ENCODE measurements at regions not wholly inside any gene's neighbourhood (a gene's known extent, or its start where the extent isn't known, plus 50 kb on each side); places are given as distances from the start of the nearest gene placed in this dataset.

GRCh38 chr3:72080095-72080494 lies 295.1 kb upstream of the PROK2 start:
- Histone ChIP-seq H3K36me3 (ENCODE audit: control insufficient read depth, insufficient read depth, low read length) (no peaks in the 10 kb centered on the region), H3K9me3 (ENCODE audit: control insufficient read depth, insufficient read depth, low read depth, low read length) (no peaks in the 10 kb centered on the region), H3K4me1 (ENCODE audit: control insufficient read depth, insufficient read depth, low read length) (no peaks in the 10 kb centered on the region), H3K4me3 (ENCODE audit: low read depth in 2 of 2, low read length in 2 of 2) (no peak overlapping the region), H3K27ac (ENCODE audit: low read length) (no peak overlapping the region), H3K27me3 (ENCODE audit: control insufficient read depth, insufficient read depth, low read length) (no peaks in the 10 kb centered on the region)
- no TSS peak for BruUV-seq (replicated peaks)
- TF ChIP-seq SIN3A (IDR thresholded peaks at IDR 0.05; ENCODE audit: borderline replicate concordance, insufficient read depth, low read depth, low read length) (no peak), REST (IDR thresholded peaks at IDR 0.05; ENCODE audit: insufficient read depth in 1 of 2, low read depth in 2 of 2, low read length in 1 of 2) (no peak), POLR2AphosphoS5 (IDR thresholded peaks at IDR 0.05; ENCODE audit: low read depth, low read length) (no peak), TCF7L2 (IDR thresholded peaks at IDR 0.05; ENCODE audit: low read depth, low read length) (no peak)
- TF ChIP-seq, protein P1, sequence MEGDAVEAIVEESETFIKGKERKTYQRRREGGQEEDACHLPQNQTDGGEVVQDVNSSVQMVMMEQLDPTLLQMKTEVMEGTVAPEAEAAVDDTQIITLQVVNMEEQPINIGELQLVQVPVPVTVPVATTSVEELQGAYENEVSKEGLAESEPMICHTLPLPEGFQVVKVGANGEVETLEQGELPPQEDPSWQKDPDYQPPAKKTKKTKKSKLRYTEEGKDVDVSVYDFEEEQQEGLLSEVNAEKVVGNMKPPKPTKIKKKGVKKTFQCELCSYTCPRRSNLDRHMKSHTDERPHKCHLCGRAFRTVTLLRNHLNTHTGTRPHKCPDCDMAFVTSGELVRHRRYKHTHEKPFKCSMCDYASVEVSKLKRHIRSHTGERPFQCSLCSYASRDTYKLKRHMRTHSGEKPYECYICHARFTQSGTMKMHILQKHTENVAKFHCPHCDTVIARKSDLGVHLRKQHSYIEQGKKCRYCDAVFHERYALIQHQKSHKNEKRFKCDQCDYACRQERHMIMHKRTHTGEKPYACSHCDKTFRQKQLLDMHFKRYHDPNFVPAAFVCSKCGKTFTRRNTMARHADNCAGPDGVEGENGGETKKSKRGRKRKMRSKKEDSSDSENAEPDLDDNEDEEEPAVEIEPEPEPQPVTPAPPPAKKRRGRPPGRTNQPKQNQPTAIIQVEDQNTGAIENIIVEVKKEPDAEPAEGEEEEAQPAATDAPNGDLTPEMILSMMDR (IDR thresholded peaks at IDR 0.05), result no peak
- CTCF ChIA-PET, result no interaction called here
- no peak for ATAC-seq
- POLR2A ChIA-PET, result no interaction called here
- intact Hi-C loops (cut with micrococcal nuclease; ENCODE audit: unreplicated experiment) (no loop called here), in situ Hi-C loops (cut with HindIII; ENCODE audit: low pct_unique_long_range_greater_than_20kb, low sequenced_read_pairs) (no loop called here)
- DNase-seq (ENCODE audit: low read depth, low spot score), result no peak

DNA sequence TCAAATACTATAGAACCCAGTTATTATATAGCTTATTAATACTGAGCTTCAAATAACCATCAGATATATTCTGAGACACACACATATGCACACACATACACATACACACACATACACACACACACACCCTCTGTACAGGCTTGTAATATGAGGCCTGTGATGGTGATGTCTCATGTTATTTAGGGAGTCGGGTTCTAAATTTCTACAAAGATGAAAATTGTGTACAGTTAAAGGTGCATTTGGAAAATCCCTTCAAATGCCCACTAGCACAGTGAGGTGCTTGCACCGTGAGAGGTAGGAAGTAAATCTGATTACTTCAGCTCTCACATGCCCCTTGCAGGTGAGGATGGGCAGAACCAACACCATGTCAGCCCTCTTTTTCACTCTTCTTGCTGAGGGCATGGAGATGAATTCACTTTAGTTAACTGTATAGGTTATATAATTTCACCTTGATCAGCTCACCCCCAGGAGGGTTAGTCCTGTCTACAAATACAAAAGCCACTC lies 294.5 kb upstream of the PROK2 start:
- H3K27ac ChIP-seq (ENCODE audit: low read length), result no peak overlapping the region
- no peaks in the 10 kb centered on the region for H3K36me3 ChIP-seq (ENCODE audit: control insufficient read depth, insufficient read depth, low read length)
- no TSS peak for BruUV-seq (replicated peaks)
- H3K4me3 ChIP-seq (ENCODE audit: low read depth in 2 of 2, low read length in 2 of 2), result no peak overlapping the region
- TF ChIP-seq, protein P1 (IDR thresholded peaks at IDR 0.05), result no peak
- TF ChIP-seq POLR2AphosphoS5 (IDR thresholded peaks at IDR 0.05; ENCODE audit: low read depth, low read length), result no peak
- TF ChIP-seq REST (IDR thresholded peaks at IDR 0.05; ENCODE audit: insufficient read depth in 1 of 2, low read depth in 2 of 2, low read length in 1 of 2), result no peak
- no peak for TF ChIP-seq TCF7L2 (IDR thresholded peaks at IDR 0.05; ENCODE audit: low read depth, low read length)
- TF ChIP-seq SIN3A (IDR thresholded peaks at IDR 0.05; ENCODE audit: borderline replicate concordance, insufficient read depth, low read depth, low read length), result no peak
- intact Hi-C loops (cut with micrococcal nuclease; ENCODE audit: unreplicated experiment), result no loop called here
- in situ Hi-C loops (cut with HindIII; ENCODE audit: low pct_unique_long_range_greater_than_20kb, low sequenced_read_pairs), result no loop called here
- no peaks in the 10 kb centered on the region for H3K9me3 ChIP-seq (ENCODE audit: control insufficient read depth, insufficient read depth, low read depth, low read length)
- POLR2A ChIA-PET, result no interaction called here
- CTCF ChIA-PET, result no interaction called here
- ATAC-seq (no peak), DNase-seq (ENCODE audit: low read depth, low spot score) (no peak)
- no peaks in the 10 kb centered on the region for H3K27me3 ChIP-seq (ENCODE audit: control insufficient read depth, insufficient read depth, low read length)
- H3K4me1 ChIP-seq (ENCODE audit: control insufficient read depth, insufficient read depth, low read length), result no peaks in the 10 kb centered on the region
